ENCODE measurements at regions not wholly inside any gene's neighbourhood (a gene's known extent, or its start where the extent isn't known, plus 50 kb on each side); places are given as distances from the start of the nearest gene placed in this dataset.

DNA sequence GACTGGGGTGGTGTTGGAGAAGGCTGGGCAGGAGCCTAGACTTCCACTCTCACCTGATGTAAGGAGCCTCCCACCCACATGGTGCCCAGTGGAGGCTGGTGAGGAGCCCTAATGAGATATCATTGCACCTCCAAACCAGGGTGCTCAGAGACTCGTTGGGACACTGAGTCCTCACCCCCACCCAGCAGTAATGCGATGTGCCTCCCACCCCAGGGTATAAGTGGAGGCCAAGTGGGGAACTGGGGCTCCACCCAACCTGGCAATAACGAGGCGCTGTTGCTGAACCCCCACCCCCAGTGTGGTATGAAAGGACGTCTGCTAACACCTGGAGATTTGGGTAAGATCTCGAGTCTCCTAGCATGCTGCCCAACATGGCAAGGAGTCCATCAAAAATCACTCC, 510.2 kb downstream of the PREX1 start:
- DNase-seq (ENCODE audit: low spot score in 2 of 2) (no peak), FAIRE-seq (no peak)

DNA sequence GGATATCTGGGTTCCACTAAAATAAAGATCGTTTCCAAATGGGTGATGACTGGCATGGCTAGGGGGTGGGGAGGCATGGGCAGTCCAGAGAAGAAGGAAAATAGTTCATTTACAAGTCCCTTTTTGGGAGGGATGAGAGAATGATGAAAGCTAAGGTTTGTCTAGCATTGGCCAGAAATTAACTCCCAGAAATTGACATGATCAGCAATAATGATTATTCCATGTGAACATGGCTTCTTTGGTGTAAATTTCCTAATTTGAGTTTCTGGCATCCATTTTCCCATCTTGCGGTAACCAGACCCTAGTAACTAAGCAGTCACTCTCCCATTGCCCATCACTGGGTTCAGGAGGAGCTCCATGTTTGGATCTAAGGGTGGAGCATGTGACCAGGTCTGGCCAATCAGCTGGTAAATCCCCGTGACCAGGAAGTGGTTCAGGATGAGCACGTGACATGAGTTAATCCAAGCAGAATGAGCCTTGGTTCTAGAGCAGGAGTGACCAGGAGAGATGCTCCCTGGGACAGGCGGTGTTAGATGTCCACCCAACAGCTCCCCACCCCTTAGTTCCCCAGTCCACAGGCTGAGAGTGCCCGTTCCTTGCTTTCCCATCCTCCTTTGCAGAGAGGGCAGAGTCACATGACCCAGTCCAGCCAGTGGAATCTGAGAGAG, 512.7 kb downstream of the PREX1 start:
- no peak for DNase-seq (ENCODE audit: low spot score in 2 of 2)
- FAIRE-seq: no peak

DNA sequence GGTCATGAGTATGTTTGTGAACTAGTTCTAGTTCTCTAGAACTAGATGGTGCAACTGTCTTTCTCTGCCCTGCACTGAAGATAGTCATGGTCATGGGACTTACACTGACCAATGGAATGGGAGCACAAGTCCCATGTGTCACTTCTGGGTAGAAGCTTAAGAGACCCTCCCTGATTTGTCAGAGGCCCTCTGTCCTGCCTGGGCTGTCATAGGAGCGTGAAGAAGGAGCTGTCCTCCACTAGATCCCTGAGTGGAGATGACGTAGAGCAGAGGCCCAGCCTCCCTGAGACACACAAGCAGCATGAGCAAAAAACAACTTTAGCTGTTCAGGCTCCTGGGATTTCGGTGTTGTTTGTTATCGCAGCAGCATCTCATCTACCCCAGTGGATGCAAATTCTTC, 514.5 kb downstream of the PREX1 start:
- no peak for FAIRE-seq
- DNase-seq (ENCODE audit: low spot score in 2 of 2): no peak

DNA sequence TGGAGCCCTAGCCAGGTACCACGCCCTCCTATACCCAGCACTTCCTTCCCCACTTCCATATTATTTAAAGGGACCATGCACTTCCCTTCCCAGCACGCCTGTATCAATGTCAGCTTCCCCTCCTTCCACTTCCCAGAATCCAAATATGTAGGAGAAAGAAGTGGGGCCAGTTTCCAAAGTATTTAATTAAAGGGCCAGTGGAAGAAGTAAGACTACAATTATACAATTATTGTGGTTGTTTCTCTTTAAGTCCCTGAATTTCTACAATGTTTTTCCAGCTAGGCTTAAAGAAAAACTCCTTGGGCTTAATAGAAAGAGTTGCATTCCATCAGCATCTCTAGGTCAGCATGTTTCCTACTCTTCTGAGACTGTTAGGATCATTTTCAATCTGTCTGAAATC, 515.8 kb downstream of the PREX1 start:
- no peak for DNase-seq (ENCODE audit: low spot score in 2 of 2)
- no peak for FAIRE-seq

DNA sequence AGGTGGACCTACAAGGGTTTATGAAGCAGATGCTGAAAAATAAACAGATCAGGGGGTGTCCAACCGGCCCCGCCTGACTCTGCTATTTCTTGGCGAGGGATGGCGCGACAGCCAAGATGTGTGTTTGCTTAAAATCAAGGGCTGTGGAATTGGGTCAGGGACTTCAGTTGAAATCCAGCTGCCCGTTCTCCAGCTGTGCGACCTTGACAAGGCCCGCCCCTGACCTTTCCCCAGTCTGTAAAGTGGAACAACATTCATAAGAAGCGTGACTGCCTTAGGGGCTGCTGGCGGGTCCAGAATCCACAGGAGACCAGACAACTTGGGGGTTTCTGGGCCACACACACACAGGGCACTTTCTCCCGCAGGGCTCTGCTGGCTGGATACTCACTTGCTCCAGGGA, 517.5 kb downstream of the PREX1 start:
- FAIRE-seq (no peak), DNase-seq (ENCODE audit: low spot score in 2 of 2) (no peak)

DNA sequence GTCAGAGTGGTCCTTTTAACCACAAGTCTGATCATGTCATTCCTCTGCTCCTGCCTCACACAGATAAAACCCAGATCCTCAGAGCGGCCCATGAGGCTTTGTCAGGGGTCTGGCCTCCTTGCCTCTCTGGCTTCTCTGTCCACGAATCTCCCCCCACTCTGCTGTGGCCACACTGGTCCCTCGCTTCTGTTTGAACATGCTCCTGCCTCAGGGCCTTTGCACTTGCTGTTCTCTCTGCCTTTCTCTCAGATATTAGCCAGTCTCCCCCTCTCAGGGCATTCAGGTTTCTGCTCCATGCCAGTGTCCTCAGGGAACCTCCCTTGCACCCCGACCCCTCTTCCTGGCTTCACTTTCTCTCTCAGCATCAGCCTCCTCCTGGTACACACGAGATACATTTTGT, 518.5 kb downstream of the PREX1 start:
- no peak for DNase-seq (ENCODE audit: low spot score in 2 of 2)
- FAIRE-seq: no peak

DNA sequence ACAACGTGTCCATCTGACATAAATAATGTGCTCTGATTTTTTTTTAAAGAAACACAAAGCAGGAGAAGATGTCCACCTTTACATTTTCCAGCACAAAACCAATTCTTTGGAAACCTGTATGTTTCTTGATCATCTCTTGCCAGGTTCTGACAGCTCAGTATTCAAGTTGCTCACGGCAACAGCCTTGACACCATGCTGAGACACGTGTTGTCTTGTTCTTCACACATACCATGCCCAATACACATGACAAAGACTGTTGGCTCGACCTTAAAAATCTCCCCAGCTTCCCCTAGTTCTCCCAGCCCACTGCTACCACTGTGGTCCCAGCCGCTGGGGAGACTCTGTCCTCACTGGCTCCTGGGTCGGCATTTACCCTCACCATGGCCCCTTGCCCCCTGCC, 518.9 kb downstream of the PREX1 start:
- DNase-seq (ENCODE audit: low spot score in 2 of 2): no peak
- no peak for FAIRE-seq

DNA sequence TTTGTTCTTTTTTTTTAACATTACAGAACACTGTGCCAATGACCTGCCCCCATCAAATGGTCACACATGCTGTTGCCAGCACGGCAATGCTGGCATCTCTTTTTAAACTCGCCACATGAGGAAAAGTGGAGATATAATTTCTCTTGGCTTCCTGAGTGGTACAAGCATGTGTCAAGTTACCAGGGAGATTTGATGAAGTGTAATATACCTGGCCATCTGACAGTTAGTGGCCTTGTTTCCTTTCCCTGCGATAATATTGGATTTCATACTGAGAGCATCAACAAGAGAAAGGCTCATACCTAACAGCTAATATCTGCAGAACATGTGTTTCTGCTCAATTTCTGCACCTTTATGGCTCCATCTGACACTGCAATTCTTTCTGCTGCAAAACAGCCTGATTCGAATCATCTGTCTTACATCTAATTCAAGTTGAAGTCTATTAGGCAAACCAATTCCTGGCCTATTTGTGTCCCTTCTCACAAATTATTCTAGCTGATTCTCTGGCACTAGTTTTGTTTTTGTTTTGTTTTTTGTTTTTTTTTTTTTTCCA, 519.5 kb downstream of the PREX1 start:
- FAIRE-seq (no peak), DNase-seq (ENCODE audit: low spot score in 2 of 2) (no peak)

DNA sequence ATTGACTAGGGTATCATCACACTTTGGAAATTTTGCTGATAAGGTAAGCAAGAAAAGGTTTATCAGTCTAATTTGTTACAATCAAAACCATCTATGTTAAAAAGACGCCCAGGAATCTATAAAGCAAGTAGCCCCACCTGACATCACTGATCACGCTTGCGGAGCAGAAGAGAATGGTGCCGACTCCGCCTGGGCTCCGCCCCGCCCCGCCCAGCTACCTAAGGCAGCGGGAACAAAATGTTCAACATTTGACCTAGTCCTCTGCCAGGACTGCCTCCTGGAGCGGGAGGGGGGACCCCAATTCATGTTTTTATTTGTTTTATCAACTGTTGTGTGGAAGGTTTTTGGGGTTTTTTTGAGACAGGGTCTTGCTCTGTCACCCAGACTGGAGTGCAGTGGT, 520.5 kb downstream of the PREX1 start:
- FAIRE-seq: no peak
- DNase-seq (ENCODE audit: low spot score in 2 of 2): no peak

DNA sequence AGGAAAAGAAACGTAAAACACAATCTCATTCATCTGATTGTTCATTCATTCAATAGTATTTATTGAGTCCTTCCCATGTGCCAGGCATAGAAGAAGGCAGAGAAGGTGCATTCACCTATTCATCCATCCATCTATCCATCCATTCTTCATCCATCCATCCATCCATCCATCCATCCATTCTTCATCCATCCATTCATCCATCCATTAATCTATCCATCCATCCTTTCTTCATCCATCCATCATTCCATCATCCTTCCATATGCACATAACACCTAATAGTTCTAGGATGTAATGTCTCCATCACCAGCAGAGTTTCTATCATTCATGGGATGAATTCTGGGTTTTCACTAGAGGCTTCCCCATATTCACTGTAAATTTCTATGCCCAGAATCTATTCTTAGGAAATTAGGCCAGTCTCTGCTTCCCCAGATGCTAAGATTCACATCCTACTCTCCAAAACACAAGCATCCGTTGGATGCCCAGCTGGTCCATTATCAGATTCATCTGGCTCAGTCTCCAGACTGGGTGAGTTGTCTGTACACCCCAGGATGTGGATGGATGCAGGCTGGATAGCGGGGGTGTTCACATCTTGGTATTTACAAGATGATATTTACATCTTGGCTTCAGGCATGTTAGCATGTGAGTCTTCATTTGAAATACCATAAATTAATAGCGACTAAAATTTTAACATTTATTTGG, 517.7 kb upstream of the SULF2 start:
- FAIRE-seq: no peak
- no peak for DNase-seq (ENCODE audit: low spot score in 2 of 2)

DNA sequence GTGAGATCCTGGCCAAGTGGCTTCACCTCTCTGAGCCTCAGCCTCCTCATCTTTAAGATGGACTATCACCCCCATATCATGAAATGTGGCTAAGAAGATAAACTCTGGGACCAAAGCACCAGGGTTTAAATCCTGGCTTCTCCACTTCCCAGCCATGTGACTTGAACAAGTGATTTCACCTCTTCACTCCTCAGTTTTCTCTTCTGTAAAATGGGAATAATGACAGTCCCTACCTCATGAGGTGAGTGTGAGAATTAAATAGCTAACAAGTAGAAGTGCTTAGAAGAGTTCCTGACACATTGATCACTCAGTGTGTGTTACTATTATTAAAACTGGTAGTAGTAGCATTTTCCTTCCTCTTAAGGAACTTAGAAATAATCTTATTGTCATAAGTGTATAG, 516.9 kb upstream of the SULF2 start:
- no peak for DNase-seq (ENCODE audit: low spot score in 2 of 2)
- no peak for FAIRE-seq

DNA sequence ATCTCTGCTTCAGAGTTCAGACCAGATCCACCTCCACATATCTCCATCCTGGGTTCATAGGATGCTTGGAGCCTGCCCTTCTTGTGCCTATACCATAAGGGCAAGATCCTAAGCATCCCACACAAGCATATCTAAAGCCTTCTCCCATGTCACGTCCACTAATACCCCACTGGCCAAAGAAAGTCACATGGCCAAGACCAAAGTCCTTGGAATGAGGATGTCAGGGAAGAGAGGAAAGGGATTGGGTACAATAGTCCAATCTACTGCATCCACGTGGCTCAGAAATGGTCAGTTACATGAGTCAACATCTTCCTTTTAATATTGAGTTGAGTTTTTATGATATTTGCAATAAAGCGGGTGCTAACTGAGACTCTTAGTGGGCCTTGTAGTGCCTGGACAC, 515.9 kb upstream of the SULF2 start:
- no peak for FAIRE-seq

DNA sequence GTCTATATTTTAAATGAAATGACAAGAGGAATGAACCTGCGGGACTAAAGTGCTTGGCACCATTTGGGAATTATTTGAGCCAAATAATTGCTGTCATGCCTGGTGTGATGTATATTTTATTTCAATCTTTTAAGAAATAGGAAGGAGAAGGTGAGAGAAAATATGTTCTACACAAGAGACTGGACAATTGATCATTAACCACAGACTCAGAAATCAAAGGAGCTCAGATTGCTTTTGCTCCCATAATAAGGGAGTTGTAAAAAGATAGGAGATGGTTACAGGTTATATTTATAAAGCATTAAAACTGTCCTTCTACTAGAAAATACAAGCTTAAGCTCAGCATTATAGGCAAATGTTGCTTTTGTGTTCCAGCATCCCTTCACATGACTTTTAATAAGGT, 515.2 kb upstream of the SULF2 start:
- FAIRE-seq (no peak), DNase-seq (ENCODE audit: low spot score in 2 of 2) (no peak)

More for the DNA sequence above, 515.9 kb upstream of the SULF2 start:
- no peak for DNase-seq (ENCODE audit: low spot score in 2 of 2)

DNA sequence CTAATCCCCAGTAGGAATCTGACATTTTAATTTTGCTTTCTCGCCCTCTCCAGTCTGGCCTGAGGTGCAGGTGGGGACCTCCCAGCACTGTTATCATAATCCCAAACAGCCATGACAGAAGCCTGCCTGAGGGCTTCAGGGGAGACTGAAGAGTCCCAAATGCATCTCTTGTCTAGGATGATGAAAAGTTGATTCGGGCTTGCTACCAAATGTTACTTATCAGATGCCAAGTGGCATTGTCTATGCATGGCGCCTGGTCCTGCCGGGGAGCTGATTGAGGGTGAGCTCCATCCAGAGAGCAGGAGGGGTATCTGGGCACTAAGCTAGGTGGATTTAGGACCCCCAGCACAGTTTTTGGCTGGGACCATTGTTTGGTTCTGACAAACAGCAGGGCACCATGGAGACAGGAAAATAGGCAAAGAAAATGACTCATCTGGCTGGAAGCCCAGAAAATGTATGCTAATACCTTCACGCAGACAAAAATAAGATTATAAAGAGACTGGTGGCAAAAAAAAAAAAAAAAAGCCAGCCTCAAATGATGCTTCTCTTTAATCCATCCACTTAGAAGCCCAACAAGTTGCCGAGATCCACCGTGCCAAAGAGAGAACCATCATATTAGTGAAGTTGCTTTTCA, 513.7 kb upstream of the SULF2 start:
- DNase-seq (ENCODE audit: low spot score in 2 of 2): no peak
- no peak for FAIRE-seq

DNA sequence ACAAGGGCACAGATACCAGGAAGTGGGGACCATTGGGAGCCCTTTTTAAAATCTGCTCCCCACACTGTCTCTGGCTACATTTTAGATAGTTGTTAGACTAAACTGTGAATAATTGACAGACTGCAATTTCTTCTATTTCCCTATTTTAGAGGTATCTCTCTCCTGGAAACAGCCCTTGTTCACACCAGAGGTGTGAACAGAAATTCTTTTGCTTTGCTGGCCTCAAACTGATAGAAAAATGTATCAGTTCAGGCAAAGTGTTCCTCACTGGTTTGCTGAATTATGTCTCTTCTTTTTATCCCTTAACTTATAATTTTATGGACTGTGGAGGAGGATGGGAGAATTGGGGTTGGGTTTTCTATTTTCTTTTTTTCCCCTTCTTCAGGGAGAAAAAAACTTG, 513.2 kb upstream of the SULF2 start:
- no peak for FAIRE-seq

DNA sequence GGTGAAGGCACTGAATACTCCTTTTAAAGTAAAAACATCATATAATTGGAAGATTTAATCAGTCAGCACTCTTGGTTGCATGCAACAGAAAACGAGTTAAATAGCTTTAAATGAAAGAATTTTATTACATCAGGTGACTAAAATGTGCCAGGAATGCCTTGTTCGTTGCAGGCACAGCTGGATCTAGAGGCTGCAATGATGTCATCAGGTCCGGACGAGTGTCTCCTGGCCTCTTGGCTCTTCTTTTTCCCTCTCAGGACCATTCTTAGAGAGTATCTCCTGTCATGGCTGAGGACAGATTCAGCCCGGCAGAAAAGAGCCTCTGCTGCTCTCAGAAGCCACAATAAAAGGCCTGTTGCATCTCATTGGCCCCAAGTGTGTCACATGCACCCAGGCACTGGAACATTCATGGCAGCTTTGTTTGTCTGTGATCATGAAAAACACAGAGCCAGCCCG, 510.7 kb upstream of the SULF2 start:
- no peak for DNase-seq (ENCODE audit: low spot score in 2 of 2)
- FAIRE-seq: no peak

More for the DNA sequence above, 513.2 kb upstream of the SULF2 start:
- DNase-seq (ENCODE audit: low spot score in 2 of 2): no peak

DNA sequence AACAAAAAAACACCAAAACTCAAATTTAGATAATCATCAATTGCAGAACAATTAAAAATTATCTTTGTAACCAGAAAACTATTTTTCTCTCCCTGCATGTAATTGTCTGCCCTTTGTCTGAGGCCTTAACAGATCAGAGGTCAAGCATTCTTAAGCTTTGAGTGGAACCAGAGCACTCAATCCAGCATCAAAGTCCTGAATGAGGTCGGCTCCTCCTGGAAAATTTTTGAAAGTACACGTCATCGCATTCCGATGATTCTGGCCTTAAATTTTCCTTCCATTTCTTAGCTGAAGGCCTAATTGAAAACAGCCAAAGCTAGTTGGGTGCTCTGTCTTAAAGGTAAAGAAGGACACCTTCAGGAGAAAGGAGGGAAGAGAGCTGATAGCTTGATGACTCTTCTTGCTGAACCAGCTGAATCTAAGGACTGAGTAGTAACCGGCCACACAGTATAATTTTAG, 510.2 kb upstream of the SULF2 start:
- no peak for FAIRE-seq
- DNase-seq (ENCODE audit: low spot score in 2 of 2): no peak

DNA sequence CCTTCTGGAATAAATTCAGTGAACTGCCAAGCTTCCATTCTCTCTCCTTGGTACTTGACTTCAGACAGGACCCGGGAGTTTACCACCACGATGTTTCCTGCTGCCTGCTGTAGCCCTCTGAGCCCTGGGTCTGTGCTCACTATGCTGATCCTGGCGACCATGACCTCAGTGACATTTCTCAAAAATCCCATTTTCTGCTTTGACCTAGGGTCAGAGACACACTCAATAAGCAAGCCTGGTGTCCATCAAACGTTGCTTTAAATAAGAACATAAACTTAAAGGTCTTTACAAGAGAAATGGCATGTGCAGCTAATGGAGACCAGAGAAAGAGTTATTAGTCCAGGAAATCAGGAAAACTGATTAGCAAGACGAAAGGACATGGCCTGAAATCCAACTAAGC, 509.7 kb upstream of the SULF2 start:
- FAIRE-seq: no peak

DNA sequence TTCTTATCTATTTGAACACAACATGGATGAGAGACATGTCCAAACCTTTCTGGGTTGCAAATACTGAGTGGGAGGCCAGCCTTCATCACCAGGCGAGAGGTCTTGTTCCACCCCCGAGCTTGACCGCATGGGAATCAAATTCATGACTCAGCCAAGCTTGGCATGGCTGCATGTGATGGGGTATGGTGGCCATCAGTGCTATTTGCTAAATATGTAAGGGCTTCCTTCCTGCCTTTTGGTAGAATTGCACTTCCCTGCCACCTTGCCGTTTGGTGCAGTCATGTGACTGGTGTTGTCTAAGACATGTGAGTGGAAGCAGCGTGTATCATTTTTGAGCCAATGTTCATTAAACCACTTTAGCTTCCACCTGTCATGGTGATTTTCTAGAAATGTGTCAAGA, 508.9 kb upstream of the SULF2 start:
- FAIRE-seq: no peak

More for the DNA sequence above, 509.7 kb upstream of the SULF2 start:
- no peak for DNase-seq (ENCODE audit: low spot score in 2 of 2)

DNA sequence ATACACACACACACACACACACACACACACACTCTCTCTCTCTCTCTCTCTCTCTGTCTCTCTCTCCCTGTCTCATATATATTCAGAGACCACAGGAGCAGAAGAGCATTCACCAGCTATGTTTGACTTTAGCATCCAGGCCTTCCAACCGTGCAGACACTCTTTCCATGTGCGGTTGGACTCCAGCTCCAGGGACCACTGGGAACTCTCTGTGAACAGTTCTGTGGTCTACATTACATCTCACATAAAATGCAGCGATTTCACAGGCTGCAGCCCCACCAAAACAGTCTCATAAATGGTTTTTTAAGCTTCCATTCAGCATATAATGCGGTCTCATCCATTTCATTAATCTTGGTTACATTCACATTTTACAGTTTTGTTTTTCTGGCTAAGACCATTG, 508.4 kb upstream of the SULF2 start:
- DNase-seq (ENCODE audit: low spot score in 2 of 2) (no peak), FAIRE-seq (no peak)

More for the DNA sequence above, 508.9 kb upstream of the SULF2 start:
- DNase-seq (ENCODE audit: low spot score in 2 of 2): no peak

DNA sequence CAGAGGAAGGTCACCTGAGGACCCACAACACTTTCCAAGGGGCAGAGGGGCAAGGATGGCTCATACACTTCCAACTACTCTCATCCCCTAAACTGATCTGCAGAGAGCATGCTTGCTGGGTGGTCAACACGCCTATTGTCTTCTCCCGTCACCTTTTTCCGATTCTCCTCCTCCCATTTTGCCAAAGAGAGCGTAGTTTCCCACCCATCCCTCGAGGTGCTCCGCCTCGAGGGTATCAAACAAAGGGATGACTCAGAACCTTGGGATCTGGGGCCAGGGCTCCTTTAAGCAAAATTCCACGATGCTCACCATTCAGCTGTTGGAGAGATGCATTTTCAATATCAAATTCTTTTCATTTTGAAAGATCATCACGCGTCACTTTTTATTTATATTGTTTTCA, 507.5 kb upstream of the SULF2 start:
- FAIRE-seq: no peak
- DNase-seq (ENCODE audit: low spot score in 2 of 2): no peak

Measured in frontal cortex (tissue), 3 donors.